ENCODE measurements at regions not wholly inside any gene's neighbourhood (a gene's known extent, or its start where the extent isn't known, plus 50 kb on each side); places are given as distances from the start of the nearest gene placed in this dataset.

DNA sequence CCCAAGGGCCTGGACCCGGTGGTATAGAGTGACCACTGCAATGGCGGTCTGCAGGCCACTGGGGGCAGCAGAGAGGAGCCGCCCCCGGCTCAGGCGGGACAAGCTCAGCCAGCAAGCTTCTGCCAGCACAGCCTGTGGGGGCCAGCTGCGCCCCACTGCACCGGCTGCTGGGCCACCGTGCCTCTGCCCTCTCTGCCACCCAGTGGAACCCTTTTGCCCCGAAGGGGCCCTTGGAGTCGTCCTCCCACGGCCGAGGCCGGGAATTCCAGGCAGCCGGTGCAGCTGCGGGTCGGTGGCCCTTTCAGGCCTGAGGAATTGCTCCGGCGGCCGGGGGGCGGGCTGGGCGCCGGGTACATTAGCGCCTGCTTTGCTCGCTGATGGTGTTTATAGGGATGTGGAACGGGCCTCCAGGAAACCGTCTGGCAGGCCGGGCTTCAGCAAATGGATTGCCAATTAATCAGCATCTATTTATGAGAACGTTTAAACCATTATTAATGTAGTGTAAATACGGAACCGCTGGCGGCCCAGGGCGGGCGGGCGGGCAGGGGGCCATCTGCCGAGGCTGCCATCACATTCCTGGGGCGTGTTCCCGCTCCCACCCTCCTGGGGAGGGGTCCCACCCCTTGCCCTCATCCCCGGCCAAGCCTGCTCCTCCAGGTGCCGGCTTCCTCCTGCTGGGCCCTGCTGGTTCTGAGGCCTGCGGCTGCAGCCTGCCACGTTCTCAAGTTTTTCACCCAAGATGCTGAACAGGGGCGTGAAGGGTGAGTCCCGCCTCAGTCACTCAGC, 127.4 kb downstream of the BARX1 start:
- no peak for TF ChIP-seq POLR2A (IDR thresholded peaks at IDR 0.05)
- TF ChIP-seq, protein P1, sequence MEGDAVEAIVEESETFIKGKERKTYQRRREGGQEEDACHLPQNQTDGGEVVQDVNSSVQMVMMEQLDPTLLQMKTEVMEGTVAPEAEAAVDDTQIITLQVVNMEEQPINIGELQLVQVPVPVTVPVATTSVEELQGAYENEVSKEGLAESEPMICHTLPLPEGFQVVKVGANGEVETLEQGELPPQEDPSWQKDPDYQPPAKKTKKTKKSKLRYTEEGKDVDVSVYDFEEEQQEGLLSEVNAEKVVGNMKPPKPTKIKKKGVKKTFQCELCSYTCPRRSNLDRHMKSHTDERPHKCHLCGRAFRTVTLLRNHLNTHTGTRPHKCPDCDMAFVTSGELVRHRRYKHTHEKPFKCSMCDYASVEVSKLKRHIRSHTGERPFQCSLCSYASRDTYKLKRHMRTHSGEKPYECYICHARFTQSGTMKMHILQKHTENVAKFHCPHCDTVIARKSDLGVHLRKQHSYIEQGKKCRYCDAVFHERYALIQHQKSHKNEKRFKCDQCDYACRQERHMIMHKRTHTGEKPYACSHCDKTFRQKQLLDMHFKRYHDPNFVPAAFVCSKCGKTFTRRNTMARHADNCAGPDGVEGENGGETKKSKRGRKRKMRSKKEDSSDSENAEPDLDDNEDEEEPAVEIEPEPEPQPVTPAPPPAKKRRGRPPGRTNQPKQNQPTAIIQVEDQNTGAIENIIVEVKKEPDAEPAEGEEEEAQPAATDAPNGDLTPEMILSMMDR (IDR thresholded peaks at IDR 0.05), result peak; percentile 39 to 94 (median 66)

All from thyroid gland (tissue), 4 donors.